ENCODE measurements at regions not wholly inside any gene's neighbourhood (a gene's known extent, or its start where the extent isn't known, plus 50 kb on each side); places are given as distances from the start of the nearest gene placed in this dataset.

GRCh38 chrX:149205081-149205480 lies 300.0 kb downstream of the IDS start:
- DNase-seq = no peak
- H3K27me3 ChIP-seq = no peaks in the 10 kb centered on the region

DNA sequence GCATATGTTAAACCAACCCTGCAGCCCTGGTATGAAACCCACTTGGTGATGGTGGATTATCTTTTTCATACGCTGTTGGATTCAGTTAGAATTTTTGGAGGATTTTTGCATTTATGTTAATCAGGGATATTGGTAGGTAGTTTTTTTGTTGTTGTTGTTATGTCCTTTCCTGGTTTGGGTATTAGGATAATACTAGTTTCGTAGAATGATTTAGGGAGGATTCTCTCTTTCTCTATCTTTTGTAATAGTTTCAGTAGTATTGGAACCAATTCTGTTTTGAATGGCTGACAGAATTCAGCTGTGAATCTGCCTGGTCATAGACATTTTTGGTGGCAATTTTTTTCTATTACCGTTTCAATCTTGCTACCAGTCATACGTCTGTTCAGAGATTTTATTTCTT lies 305.4 kb downstream of the IDS start:
- Histone ChIP-seq H3K27me3 (no peaks in the 10 kb centered on the region), H3K4me1 (no peaks in the 10 kb centered on the region), H3K27ac (no peak overlapping the region), H3K9me3 (no peaks in the 10 kb centered on the region), H3K9ac (ENCODE audit: low read depth in 2 of 2, low read length in 2 of 2) (no peak overlapping the region), H3K36me3 (no peaks in the 10 kb centered on the region), H3K4me3 (no peak overlapping the region)
- TF ChIP-seq, protein P1, sequence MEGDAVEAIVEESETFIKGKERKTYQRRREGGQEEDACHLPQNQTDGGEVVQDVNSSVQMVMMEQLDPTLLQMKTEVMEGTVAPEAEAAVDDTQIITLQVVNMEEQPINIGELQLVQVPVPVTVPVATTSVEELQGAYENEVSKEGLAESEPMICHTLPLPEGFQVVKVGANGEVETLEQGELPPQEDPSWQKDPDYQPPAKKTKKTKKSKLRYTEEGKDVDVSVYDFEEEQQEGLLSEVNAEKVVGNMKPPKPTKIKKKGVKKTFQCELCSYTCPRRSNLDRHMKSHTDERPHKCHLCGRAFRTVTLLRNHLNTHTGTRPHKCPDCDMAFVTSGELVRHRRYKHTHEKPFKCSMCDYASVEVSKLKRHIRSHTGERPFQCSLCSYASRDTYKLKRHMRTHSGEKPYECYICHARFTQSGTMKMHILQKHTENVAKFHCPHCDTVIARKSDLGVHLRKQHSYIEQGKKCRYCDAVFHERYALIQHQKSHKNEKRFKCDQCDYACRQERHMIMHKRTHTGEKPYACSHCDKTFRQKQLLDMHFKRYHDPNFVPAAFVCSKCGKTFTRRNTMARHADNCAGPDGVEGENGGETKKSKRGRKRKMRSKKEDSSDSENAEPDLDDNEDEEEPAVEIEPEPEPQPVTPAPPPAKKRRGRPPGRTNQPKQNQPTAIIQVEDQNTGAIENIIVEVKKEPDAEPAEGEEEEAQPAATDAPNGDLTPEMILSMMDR (IDR thresholded peaks at IDR 0.05) = no peak
- intact Hi-C loops (cut with DNase I) = no loop called here
- DNase-seq = no peak

More at GRCh38 chrX:149205081-149205480, 300.0 kb downstream of the IDS start:
- TF ChIP-seq, protein P1 (IDR thresholded peaks at IDR 0.05) = no peak
- Histone ChIP-seq H3K9me3 (no peaks in the 10 kb centered on the region), H3K27ac (no peak overlapping the region), H3K9ac (ENCODE audit: low read depth in 2 of 2, low read length in 2 of 2) (no peak overlapping the region), H3K4me1 (no peaks in the 10 kb centered on the region), H3K4me3 (no peak overlapping the region), H3K36me3 (no peaks in the 10 kb centered on the region)
- intact Hi-C loops (cut with DNase I) = no loop called here

DNA sequence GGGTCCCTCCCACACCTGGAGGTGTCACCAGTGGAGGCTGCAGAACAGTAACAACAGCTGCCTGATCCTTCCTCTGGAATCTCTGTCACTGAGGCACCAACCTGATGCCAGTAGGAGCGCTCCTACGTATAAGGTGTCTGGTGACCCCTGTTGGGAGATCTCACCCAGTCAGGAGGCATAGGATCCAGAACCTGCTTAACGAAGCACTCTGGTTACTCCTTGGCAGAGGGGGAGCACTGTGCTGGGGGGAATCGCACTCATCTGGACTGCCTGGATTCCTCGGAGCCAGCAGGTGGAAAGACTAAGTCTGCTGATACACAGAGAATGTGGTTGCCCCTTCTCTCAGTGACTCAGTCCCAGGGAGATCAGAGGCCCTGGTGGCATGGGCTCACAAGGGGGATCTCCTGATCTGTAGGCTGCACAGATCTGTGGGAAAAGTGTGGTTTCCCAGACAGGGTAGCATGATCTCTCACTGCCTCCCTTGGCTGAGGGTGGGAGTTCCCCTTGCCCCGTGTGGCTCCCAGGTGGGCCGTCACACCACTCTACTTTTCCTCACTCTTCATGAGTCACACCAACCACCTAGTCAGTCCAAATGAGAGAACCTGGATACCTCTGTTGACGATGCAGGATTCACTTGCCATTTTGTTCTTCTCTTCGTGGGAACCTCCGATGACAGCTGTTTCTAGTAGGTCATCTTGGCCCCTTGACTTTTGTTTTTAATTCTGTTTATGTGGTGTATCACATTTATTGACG lies 305.9 kb downstream of the IDS start:
- intact Hi-C loops (cut with DNase I) = no loop called here
- TF ChIP-seq, protein P1 (IDR thresholded peaks at IDR 0.05) = no peak
- Histone ChIP-seq H3K27ac (no peak overlapping the region), H3K4me1 (no peaks in the 10 kb centered on the region), H3K9ac (ENCODE audit: low read depth in 2 of 2, low read length in 2 of 2) (no peak overlapping the region), H3K36me3 (no peaks in the 10 kb centered on the region), H3K27me3 (no peaks in the 10 kb centered on the region), H3K4me3 (no peak overlapping the region), H3K9me3 (no peaks in the 10 kb centered on the region)
- no peak for DNase-seq

GRCh38 chrX:149185087-149185486 lies 320.0 kb downstream of the IDS start:
- no peak overlapping the region for H3K4me3 ChIP-seq
- no peak overlapping the region for H3K27ac ChIP-seq
- H3K36me3 ChIP-seq = no peaks in the 10 kb centered on the region
- H3K4me1 ChIP-seq = no peaks in the 10 kb centered on the region
- intact Hi-C loops (cut with DNase I) = no loop called here
- no peak overlapping the region for H3K9ac ChIP-seq (ENCODE audit: low read depth in 2 of 2, low read length in 2 of 2)
- TF ChIP-seq, protein P1 (IDR thresholded peaks at IDR 0.05) = no peak
- DNase-seq = no peak
- H3K9me3 ChIP-seq = no peaks in the 10 kb centered on the region
- H3K27me3 ChIP-seq = no peaks in the 10 kb centered on the region

DNA sequence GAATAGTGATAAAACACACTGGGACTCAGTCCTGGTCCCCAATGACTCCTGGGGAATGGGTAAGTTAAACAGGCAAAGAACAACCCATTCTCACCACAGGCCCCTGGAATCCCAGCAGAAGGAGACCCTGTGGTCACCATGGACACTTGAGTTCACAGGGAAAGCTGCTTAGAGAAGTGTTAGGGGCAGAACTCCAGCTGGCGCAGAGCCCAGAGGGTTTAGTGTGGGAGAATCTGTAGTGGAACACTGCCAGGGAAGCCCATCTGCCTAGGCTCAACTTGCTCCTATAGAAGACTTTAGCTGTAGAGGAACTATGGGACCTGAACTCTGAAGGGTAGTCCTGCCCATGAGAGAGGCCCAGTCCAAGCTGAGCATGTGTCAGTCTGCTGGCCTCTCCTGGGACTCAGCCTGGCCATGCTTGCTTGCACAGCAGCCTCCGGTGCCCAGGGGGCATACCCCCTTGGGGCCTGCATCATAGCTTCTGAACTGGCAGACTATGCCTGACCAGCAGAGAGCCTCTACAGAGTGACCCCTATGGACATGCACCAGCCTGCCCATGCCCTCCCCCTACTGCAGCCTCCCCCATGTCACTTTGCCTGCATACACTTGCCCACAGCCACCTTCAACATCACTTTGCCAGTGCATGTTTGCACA lies 343.5 kb downstream of the IDS start:
- H3K9ac ChIP-seq (ENCODE audit: low read depth in 2 of 2, low read length in 2 of 2) = no peak overlapping the region
- H3K36me3 ChIP-seq = no peaks in the 10 kb centered on the region
- TF ChIP-seq, protein P1 (IDR thresholded peaks at IDR 0.05) = no peak
- DNase-seq = no peak
- no peaks in the 10 kb centered on the region for H3K4me1 ChIP-seq
- H3K27me3 ChIP-seq = no peaks in the 10 kb centered on the region
- H3K9me3 ChIP-seq = no peaks in the 10 kb centered on the region
- no peak overlapping the region for H3K4me3 ChIP-seq
- intact Hi-C loops (cut with DNase I) = no loop called here
- H3K27ac ChIP-seq = no peak overlapping the region
